ENCODE measurements at regions not wholly inside any gene's neighbourhood (a gene's known extent, or its start where the extent isn't known, plus 50 kb on each side); places are given as distances from the start of the nearest gene placed in this dataset.

GRCh38 chr10:128964100-128964403, 503.0 kb upstream of the MGMT start:
- Histone ChIP-seq H3F3A (replicated peaks; ENCODE audit: insufficient read depth) (no peaks in the 10 kb centered on the region), H4K20me1 (ENCODE audit: insufficient read depth) (no peaks in the 10 kb centered on the region), H3K9ac (no peak overlapping the region), H3K36me3 (replicated peaks in 1 of 2; ENCODE audit: control insufficient read depth in 1 of 2, insufficient read depth in 2 of 2, low read length in 1 of 2) (no peaks in the 10 kb centered on the region), H2AFZ (ENCODE audit: low read depth) (no peak overlapping the region), H3K27ac (ENCODE audit: low read depth in 2 of 2, low read length in 1 of 2) (no peak overlapping the region), H3K4me3 (ENCODE audit: low read depth in 2 of 2, low read length in 1 of 2) (no peak overlapping the region), H3K4me1 (ENCODE audit: control insufficient read depth in 1 of 2, insufficient read depth in 2 of 2, low read depth in 1 of 2, low read length in 1 of 2) (no peaks in the 10 kb centered on the region), H3K9me2 (no peaks in the 10 kb centered on the region), H3K27me3 (ENCODE audit: insufficient read depth) (no peaks in the 10 kb centered on the region), H3K9me3 (no peaks in the 10 kb centered on the region), H3K4me2 (no peak overlapping the region), H3K79me2 (ENCODE audit: insufficient read depth) (no peaks in the 10 kb centered on the region)
- CTCF ChIA-PET: no interaction called here
- 0% methylated on average over 1 of the region's 3 CpGs for WGBS (ENCODE audit: low lambda C conversion rate)
- TF ChIP-seq USF1 (IDR thresholded peaks at IDR 0.05; ENCODE audit: borderline replicate concordance, low read depth) (no peak), MEF2A (IDR thresholded peaks at IDR 0.05; ENCODE audit: borderline replicate concordance, low read depth) (no peak), RFX5 (IDR thresholded peaks at IDR 0.05; ENCODE audit: low read length) (no peak), EP300 (IDR thresholded peaks at IDR 0.05; ENCODE audit: borderline replicate concordance in 1 of 2, low read depth in 1 of 2, low read length in 1 of 2) (no peak), FOXM1 (IDR thresholded peaks at IDR 0.05; ENCODE audit: low read depth) (no peak), JUND (IDR thresholded peaks at IDR 0.05) (no peak), GABPA (IDR thresholded peaks at IDR 0.05; ENCODE audit: low read depth) (no peak), MXI1 (IDR thresholded peaks at IDR 0.05; ENCODE audit: low read depth, low read length) (no peak), NFIC (IDR thresholded peaks at IDR 0.05; ENCODE audit: borderline replicate concordance) (no peak), IRF3 (IDR thresholded peaks at IDR 0.05; ENCODE audit: low read depth, low read length) (no peak), CHD2 (IDR thresholded peaks at IDR 0.05; ENCODE audit: low read length, partially characterized antibody) (no peak), GATA2 (CRISPR knock-in tag; IDR thresholded peaks at IDR 0.05) (no peak), CTCF (IDR thresholded peaks at IDR 0.05) (no peak), RCOR1 (IDR thresholded peaks at IDR 0.05; ENCODE audit: low read length) (no peak), TEAD4 (IDR thresholded peaks at IDR 0.05; ENCODE audit: borderline replicate concordance, insufficient read depth) (no peak), PBX3 (IDR thresholded peaks at IDR 0.05) (no peak), RAD21 (IDR thresholded peaks at IDR 0.05; ENCODE audit: low read length) (no peak), EZH2phosphoT487 (IDR thresholded peaks at IDR 0.05; ENCODE audit: borderline replicate concordance, low read depth) (no peak), ELF1 (IDR thresholded peaks at IDR 0.05) (no peak)
- POLR2A ChIA-PET: no interaction called here
- DNase-seq: no peak
